ENCODE measurements at regions not wholly inside any gene's neighbourhood (a gene's known extent, or its start where the extent isn't known, plus 50 kb on each side); places are given as distances from the start of the nearest gene placed in this dataset.

DNA sequence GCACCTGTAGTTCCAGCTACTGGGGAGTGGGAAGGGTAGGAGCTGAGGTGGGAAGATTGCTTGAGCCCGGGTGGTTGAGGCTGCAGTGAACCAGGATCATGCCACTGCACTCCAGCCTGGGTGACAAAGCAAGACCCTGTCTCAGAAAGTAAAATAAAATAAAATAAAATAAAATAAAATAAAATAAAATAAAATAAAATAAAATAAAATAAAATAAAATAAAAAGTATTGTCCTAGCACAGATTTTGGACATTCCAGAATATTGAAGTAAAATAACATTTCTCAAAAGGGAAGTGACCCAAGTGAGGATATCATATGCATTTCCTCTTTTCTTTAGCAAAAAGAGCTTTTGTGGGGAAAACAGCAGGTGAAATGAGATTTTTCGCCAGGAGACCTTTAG, 83.5 kb downstream of the TMEM174 start:
- TF ChIP-seq, protein P1, sequence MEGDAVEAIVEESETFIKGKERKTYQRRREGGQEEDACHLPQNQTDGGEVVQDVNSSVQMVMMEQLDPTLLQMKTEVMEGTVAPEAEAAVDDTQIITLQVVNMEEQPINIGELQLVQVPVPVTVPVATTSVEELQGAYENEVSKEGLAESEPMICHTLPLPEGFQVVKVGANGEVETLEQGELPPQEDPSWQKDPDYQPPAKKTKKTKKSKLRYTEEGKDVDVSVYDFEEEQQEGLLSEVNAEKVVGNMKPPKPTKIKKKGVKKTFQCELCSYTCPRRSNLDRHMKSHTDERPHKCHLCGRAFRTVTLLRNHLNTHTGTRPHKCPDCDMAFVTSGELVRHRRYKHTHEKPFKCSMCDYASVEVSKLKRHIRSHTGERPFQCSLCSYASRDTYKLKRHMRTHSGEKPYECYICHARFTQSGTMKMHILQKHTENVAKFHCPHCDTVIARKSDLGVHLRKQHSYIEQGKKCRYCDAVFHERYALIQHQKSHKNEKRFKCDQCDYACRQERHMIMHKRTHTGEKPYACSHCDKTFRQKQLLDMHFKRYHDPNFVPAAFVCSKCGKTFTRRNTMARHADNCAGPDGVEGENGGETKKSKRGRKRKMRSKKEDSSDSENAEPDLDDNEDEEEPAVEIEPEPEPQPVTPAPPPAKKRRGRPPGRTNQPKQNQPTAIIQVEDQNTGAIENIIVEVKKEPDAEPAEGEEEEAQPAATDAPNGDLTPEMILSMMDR (conservative IDR thresholded peaks at IDR 0.05) = no peak
- no peak for DNase-seq
- Histone ChIP-seq H3K56ac (ENCODE audit: insufficient read length, low read depth, low read length) (no peak overlapping the region), H2BK12ac (ENCODE audit: insufficient read length, low read depth, low read length) (no peak overlapping the region), H3K9me3 (ENCODE audit: control insufficient read depth, low read depth, low read length) (no peaks in the 10 kb centered on the region), H2AK5ac (ENCODE audit: insufficient read length, low read length) (no peak overlapping the region), H3K23me2 (ENCODE audit: insufficient read length, low read depth, low read length, poor library complexity, severe bottlenecking) (no peaks in the 10 kb centered on the region), H3K4ac (ENCODE audit: low read depth, low read length) (no peak overlapping the region), H3K23ac (ENCODE audit: insufficient read length, low read depth, low read length) (no peak overlapping the region), H3K9ac (ENCODE audit: extremely low read depth, insufficient read length, low read length) (no peak overlapping the region), H2BK120ac (ENCODE audit: low read depth, low read length, poor library complexity, severe bottlenecking) (no peak overlapping the region), H4K8ac (replicated peaks; ENCODE audit: insufficient read length, low read depth, low read length) (no peak overlapping the region), H3K14ac (ENCODE audit: insufficient read depth, low read length) (no peak overlapping the region), H4K5ac (ENCODE audit: insufficient read length, low read depth, low read length) (no peak overlapping the region), H3K4me2 (ENCODE audit: insufficient read depth, insufficient read length, low read length) (no peak overlapping the region), H3T11ph (ENCODE audit: low read length) (no peak overlapping the region), H2BK20ac (ENCODE audit: low read depth, low read length, poor library complexity, severe bottlenecking) (no peak overlapping the region), H3K4me1 (ENCODE audit: insufficient read depth, low read length) (no peaks in the 10 kb centered on the region), H4K20me1 (ENCODE audit: control insufficient read depth, insufficient read depth, insufficient read length) (no peaks in the 10 kb centered on the region), H2AFZ (ENCODE audit: low read length) (no peak overlapping the region), H3K79me1 (ENCODE audit: insufficient read depth, low read depth, low read length, poor library complexity, severe bottlenecking) (no peaks in the 10 kb centered on the region), H3K27ac (ENCODE audit: insufficient read length, low read depth, low read length) (no peak overlapping the region), H3K79me2 (ENCODE audit: insufficient read depth, low read length) (no peaks in the 10 kb centered on the region), H2BK5ac (ENCODE audit: insufficient read length, low read length) (no peak overlapping the region), H3K18ac (ENCODE audit: insufficient read length, low read depth, low read length) (no peak overlapping the region), H2BK15ac (ENCODE audit: low read depth, low read length) (no peak overlapping the region), H3K27me3 (ENCODE audit: insufficient read depth, low read length) (no peaks in the 10 kb centered on the region), H4K91ac (ENCODE audit: insufficient read length, low read depth, low read length) (no peak overlapping the region)
- H3K4me3 Mint-ChIP-seq = no peak overlapping the region
- no peak overlapping the region for H3K27ac Mint-ChIP-seq
- no CpG with 5 or more reads among the region's 2 CpGs for WGBS (ENCODE audit: extremely low coverage, insufficient read length, low lambda C conversion rate)
- H3K4me1 Mint-ChIP-seq = peaks cover 5 to 8% of the 10 kb centered on the region in 2 experiments
- no peaks in the 10 kb centered on the region for H3K36me3 Mint-ChIP-seq (ENCODE audit: insufficient read depth in 1 of 3, low read depth in 3 of 3)
- peaks cover 0 to 2% of the 10 kb centered on the region in 2 experiments; a peak in 1 of 5 replicates for H3K9me3 Mint-ChIP-seq
- peaks cover 29% of the 10 kb centered on the region for H3K27me3 Mint-ChIP-seq (ENCODE audit: low read depth)

Data from H9 (cell line).